ENCODE measurements at regions not wholly inside any gene's neighbourhood (a gene's known extent, or its start where the extent isn't known, plus 50 kb on each side); places are given as distances from the start of the nearest gene placed in this dataset.

- 86 to 100% methylated on average over 2 to 8 of the region's 11 CpGs for WGBS, 2 experiments (ENCODE audit: insufficient coverage in 2 of 2)
- peaks cover 14% of the 10 kb centered on the region for H3K4me1 ChIP-seq (ENCODE audit: control insufficient read depth, insufficient read depth, low read length, poor library complexity, severe bottlenecking)
- no peak overlapping the region for H3K4me3 ChIP-seq (ENCODE audit: extremely low read depth, insufficient read depth, low read length, poor library complexity, severe bottlenecking)
- no peaks in the 10 kb centered on the region for H3K9me3 ChIP-seq (ENCODE audit: control insufficient read depth, low read length)
- no peak overlapping the region for H3K27ac ChIP-seq (ENCODE audit: low read depth, low read length, severe bottlenecking)
- no peaks in the 10 kb centered on the region for H3K36me3 ChIP-seq (ENCODE audit: control insufficient read depth, insufficient read depth, low read length)
These were observed 75.1 kb upstream of the FSTL4 start for GRCh38 chr5:133687212-133688061.

DNA sequence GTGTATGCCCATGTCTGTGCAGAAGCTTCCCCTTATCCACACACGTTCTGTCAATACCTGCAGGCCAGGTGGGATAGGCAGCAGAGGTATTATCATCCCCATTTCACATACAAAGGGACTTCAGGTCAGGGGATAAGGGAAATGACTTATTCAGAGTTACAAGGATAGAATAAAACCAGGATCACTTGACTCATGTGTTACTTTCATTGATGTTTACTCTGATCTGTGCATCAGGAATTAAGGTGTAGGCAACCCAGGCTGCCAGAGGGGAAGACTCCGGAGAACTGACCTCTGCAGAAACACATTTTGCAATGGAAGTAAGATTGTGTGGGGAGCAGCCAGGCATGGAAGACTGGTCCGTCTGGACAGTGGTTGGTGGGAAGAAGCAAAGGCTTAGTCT lies 74.2 kb upstream of the FSTL4 start:
- 53 to 67% methylated on average over 2 of the region's 3 CpGs for WGBS, 2 experiments (ENCODE audit: insufficient coverage in 2 of 2)
- Histone ChIP-seq H3K27ac (ENCODE audit: low read depth, low read length, severe bottlenecking) (no peak overlapping the region), H3K36me3 (ENCODE audit: control insufficient read depth, insufficient read depth, low read length) (no peaks in the 10 kb centered on the region), H3K4me3 (ENCODE audit: extremely low read depth, insufficient read depth, low read length, poor library complexity, severe bottlenecking) (no peak overlapping the region), H3K4me1 (ENCODE audit: control insufficient read depth, insufficient read depth, low read length, poor library complexity, severe bottlenecking) (peaks cover 17% of the 10 kb centered on the region), H3K9me3 (ENCODE audit: control insufficient read depth, low read length) (no peaks in the 10 kb centered on the region)

DNA sequence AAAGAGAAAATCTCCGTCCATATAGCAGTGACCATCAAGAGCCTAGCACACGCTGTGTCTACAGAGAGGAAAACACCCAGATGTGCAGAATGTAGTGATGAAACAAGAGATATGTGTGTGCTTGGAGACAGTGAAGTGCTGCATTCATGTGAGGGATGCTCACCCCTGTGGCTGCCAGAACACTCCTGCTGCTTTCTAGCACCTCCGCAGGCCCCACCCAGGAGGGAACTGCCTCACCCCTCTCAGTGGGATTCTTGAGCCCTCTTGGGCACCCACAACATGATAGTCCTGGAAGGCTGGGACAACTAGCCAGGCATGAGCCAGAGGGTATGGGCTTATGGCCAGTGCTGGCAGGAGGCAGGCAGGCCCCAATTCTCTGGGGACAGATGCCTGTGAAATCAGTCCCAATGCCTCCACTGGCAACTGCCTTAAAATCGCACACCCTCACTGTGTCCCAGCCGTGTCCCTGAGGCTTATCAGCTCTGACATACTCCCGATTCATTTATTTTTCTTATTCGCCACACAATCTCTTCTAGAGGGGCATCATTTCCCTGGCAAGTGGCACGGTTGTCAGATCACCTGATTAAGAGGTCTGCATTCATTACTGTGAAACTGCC lies 73.2 kb upstream of the FSTL4 start:
- WGBS, 2 experiments (ENCODE audit: insufficient coverage in 2 of 2): 77 to 81% methylated on average over 7 to 8 of the region's 8 CpGs
- H3K4me3 ChIP-seq (ENCODE audit: extremely low read depth, insufficient read depth, low read length, poor library complexity, severe bottlenecking): no peak overlapping the region
- H3K9me3 ChIP-seq (ENCODE audit: control insufficient read depth, low read length): no peaks in the 10 kb centered on the region
- peaks cover 17% of the 10 kb centered on the region for H3K4me1 ChIP-seq (ENCODE audit: control insufficient read depth, insufficient read depth, low read length, poor library complexity, severe bottlenecking)
- no peaks in the 10 kb centered on the region for H3K36me3 ChIP-seq (ENCODE audit: control insufficient read depth, insufficient read depth, low read length)
- no peak overlapping the region for H3K27ac ChIP-seq (ENCODE audit: low read depth, low read length, severe bottlenecking)

- Histone ChIP-seq H3K4me1 (ENCODE audit: control insufficient read depth, insufficient read depth, low read length, poor library complexity, severe bottlenecking) (peaks cover 16% of the 10 kb centered on the region), H3K36me3 (ENCODE audit: control insufficient read depth, insufficient read depth, low read length) (no peaks in the 10 kb centered on the region), H3K27ac (ENCODE audit: low read depth, low read length, severe bottlenecking) (no peak overlapping the region), H3K4me3 (ENCODE audit: extremely low read depth, insufficient read depth, low read length, poor library complexity, severe bottlenecking) (no peak overlapping the region), H3K9me3 (ENCODE audit: control insufficient read depth, low read length) (no peaks in the 10 kb centered on the region)
- 89 to 92% methylated on average over 14 to 17 of the region's 21 CpGs for WGBS, 2 experiments (ENCODE audit: insufficient coverage in 2 of 2)
These were observed 71.6 kb upstream of the FSTL4 start for GRCh38 chr5:133683646-133684596.

- H3K27ac ChIP-seq (ENCODE audit: low read depth, low read length, severe bottlenecking): no peak overlapping the region
- no peaks in the 10 kb centered on the region for H3K36me3 ChIP-seq (ENCODE audit: control insufficient read depth, insufficient read depth, low read length)
- no peak overlapping the region for H3K4me3 ChIP-seq (ENCODE audit: extremely low read depth, insufficient read depth, low read length, poor library complexity, severe bottlenecking)
- 73 to 79% methylated on average over 3 to 4 of the region's 4 CpGs for WGBS, 2 experiments (ENCODE audit: insufficient coverage in 2 of 2)
- H3K9me3 ChIP-seq (ENCODE audit: control insufficient read depth, low read length): no peaks in the 10 kb centered on the region
- H3K4me1 ChIP-seq (ENCODE audit: control insufficient read depth, insufficient read depth, low read length, poor library complexity, severe bottlenecking): peaks cover 4% of the 10 kb centered on the region
These were observed 70.1 kb upstream of the FSTL4 start for GRCh38 chr5:133682451-133682850.

GRCh38 chr5:133681896-133682295 lies 69.6 kb upstream of the FSTL4 start:
- Histone ChIP-seq H3K36me3 (ENCODE audit: control insufficient read depth, insufficient read depth, low read length) (no peaks in the 10 kb centered on the region), H3K4me1 (ENCODE audit: control insufficient read depth, insufficient read depth, low read length, poor library complexity, severe bottlenecking) (peaks cover 4% of the 10 kb centered on the region), H3K4me3 (ENCODE audit: extremely low read depth, insufficient read depth, low read length, poor library complexity, severe bottlenecking) (no peak overlapping the region), H3K27ac (ENCODE audit: low read depth, low read length, severe bottlenecking) (no peak overlapping the region), H3K9me3 (ENCODE audit: control insufficient read depth, low read length) (no peaks in the 10 kb centered on the region)
- 100% methylated on average over 1 of the region's 2 CpGs; no CpG with 5 or more reads in 1 of the 2 experiments for WGBS, 2 experiments (ENCODE audit: insufficient coverage in 2 of 2)

DNA sequence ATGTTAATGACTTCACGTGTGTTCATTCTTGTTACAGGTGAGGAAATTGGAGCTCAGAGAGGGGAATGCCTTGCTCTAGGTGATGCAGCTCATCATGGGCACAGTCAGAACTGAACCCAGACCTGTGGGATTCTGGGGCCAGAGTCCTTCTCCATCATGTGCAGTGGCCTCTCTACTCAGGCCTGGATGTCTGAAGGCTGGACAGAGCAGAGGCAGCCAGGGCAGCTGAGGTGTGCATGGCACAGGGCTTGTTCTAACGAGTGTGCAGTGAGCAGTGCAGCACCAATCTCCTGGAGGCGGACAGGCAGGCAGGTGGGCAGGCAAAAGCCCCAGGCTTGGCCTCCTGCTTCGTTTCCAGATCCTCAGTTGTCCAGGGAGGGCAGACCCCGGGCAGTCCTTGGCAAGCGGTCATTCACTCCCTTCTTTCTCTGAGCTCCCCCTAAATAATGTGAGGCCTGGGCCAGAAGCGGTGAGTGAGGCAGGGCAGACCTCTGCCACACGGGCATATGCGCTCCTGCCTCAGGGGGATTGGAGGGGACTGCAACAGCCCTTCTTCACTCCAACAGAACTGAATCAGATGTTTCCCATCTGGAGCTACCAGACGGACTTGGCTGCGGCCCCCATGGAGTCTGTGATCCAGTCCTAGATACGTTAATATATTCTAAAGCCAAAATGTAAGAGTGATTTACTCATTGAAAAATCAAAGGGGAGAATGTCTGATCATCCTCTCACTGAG lies 68.7 kb upstream of the FSTL4 start:
- Histone ChIP-seq H3K9me3 (ENCODE audit: control insufficient read depth, low read length) (no peaks in the 10 kb centered on the region), H3K4me1 (ENCODE audit: control insufficient read depth, insufficient read depth, low read length, poor library complexity, severe bottlenecking) (peaks cover 4% of the 10 kb centered on the region)
- WGBS, 2 experiments (ENCODE audit: insufficient coverage in 2 of 2): 83 to 87% methylated on average over 9 of the region's 12 CpGs

DNA sequence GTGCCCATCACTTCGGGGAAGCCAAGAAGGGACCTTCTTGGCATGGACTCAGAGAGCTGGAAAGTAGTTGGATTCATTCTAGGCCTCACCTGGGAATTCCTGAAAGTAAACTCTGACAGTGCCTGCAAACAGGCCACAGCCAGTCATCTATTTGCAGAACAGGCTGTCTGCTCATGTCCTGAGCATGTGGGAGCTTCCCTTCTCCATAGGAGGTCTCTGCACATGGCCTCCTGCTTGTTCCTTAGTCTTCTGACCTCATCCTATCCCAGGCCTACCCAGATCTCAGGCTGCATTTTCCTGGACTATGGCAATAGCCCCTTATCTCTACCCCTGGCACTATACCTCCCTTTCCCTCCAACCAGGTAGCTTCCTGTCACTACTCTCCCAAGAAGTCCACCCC lies 67.2 kb upstream of the FSTL4 start:
- Histone ChIP-seq H3K27ac (ENCODE audit: low read depth, low read length, severe bottlenecking) (no peak overlapping the region), H3K4me1 (ENCODE audit: control insufficient read depth, insufficient read depth, low read length, poor library complexity, severe bottlenecking) (peaks cover 4% of the 10 kb centered on the region), H3K4me3 (ENCODE audit: extremely low read depth, insufficient read depth, low read length, poor library complexity, severe bottlenecking) (no peak overlapping the region), H3K9me3 (ENCODE audit: control insufficient read depth, low read length) (no peaks in the 10 kb centered on the region), H3K36me3 (ENCODE audit: control insufficient read depth, insufficient read depth, low read length) (no peaks in the 10 kb centered on the region)
- WGBS, 2 experiments (ENCODE audit: insufficient coverage in 2 of 2): 86 to 100% methylated on average over 1 of the region's 1 CpG

More for the DNA sequence above, 68.7 kb upstream of the FSTL4 start:
- H3K27ac ChIP-seq (ENCODE audit: low read depth, low read length, severe bottlenecking): no peak overlapping the region
- no peaks in the 10 kb centered on the region for H3K36me3 ChIP-seq (ENCODE audit: control insufficient read depth, insufficient read depth, low read length)
- H3K4me3 ChIP-seq (ENCODE audit: extremely low read depth, insufficient read depth, low read length, poor library complexity, severe bottlenecking): no peak overlapping the region

- Histone ChIP-seq H3K4me1 (ENCODE audit: control insufficient read depth, insufficient read depth, low read length, poor library complexity, severe bottlenecking) (no peaks in the 10 kb centered on the region), H3K9me3 (ENCODE audit: control insufficient read depth, low read length) (peaks cover 12% of the 10 kb centered on the region), H3K36me3 (ENCODE audit: control insufficient read depth, insufficient read depth, low read length) (no peaks in the 10 kb centered on the region), H3K27ac (ENCODE audit: low read depth, low read length, severe bottlenecking) (no peak overlapping the region), H3K4me3 (ENCODE audit: extremely low read depth, insufficient read depth, low read length, poor library complexity, severe bottlenecking) (no peak overlapping the region)
- WGBS, 2 experiments (ENCODE audit: insufficient coverage in 2 of 2): 87 to 88% methylated on average over 7 to 8 of the region's 13 CpGs
These were observed 63.2 kb upstream of the FSTL4 start for GRCh38 chr5:133675376-133676154.
